SH-SY5Y (cell line): ENCODE measurements at regions not wholly inside any gene's neighbourhood (a gene's known extent, or its start where the extent isn't known, plus 50 kb on each side); places are given as distances from the start of the nearest gene placed in this dataset.

Experiments used
- GATA2 ChIP-seq: IDR thresholded peaks from 2 replicates; pipeline ENCODE4 v1.6.1; 2011; ENCODE audit warnings: mild to moderate bottlenecking, low read depth, low read length
- GATA3 ChIP-seq: IDR thresholded peaks from 2 replicates; pipeline ENCODE4 v1.6.1; 2011; ENCODE audit warnings: low read depth, mild to moderate bottlenecking, low read length, moderate library complexity

GRCh38 chr20:39676241-39676640, 714.1 kb downstream of the DHX35 start:
- TF ChIP-seq GATA2 (no peak), GATA3 (no peak)
